Brain pericyte (primary cell): ENCODE measurements at regions not wholly inside any gene's neighbourhood (a gene's known extent, or its start where the extent isn't known, plus 50 kb on each side); places are given as distances from the start of the nearest gene placed in this dataset.

Source experiments
- DNase-seq: peaks from one replicate; pipeline ENCODE4 v3.0.0-alpha.2; 2012; ENCODE audit warnings: low read depth, low spot score

DNA sequence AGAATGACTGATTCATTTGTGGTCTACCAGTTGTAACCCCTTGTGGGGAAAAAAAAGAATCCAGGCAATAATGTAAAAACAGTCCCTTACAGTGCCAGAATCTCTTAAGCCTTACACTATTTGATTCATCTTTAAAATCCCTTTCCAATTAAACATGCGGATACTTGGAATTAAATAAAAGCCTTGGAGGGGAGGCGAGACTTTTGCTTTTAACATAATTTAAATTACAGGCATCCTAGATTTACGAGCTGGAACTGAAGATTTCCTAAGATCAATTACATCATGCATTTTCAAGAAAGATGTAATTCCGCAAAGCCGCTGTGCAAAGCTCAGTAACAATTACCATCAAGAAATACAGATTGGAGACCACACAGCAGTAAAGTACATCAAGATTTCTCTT lies 370.2 kb downstream of the MTRR start:
- DNase-seq, result no peak

DNA sequence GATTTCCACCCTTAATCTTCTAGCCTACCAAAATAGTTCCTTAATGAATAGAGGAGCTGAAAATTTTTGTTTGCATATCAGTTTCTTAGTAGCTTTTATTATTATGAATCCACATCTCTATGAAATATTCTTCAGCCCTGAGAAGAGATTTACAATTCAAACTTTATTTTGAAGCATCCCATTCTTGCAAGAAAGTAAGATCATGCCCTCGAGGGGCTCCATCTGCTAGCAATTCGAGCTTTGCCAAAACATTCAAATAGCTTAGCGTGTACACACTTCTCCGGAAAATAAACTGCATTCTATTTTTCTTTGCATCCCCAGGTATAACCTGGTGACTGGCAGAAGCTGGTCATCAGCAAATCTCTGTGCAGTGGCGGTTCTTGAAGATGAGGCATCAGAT lies 370.7 kb downstream of the MTRR start:
- DNase-seq, result no peak

DNA sequence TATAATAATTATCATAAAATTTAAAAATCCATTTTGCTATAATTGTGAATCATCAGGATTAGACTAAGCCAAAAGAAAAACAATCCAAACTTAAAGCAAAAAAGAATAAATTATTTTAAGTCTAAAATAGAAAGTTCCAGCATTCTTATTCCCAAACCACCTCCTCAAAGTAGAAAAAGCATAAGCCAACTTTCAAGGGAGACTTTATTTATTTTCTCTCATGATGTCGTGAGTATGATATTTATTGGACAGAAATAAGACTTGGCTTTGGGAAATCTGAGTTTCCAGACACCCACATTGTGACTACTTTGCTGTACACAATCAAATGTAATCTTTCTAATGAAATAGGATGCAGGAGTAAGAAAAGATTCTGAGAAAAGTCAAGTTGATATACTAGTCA lies 372.1 kb downstream of the MTRR start:
- DNase-seq, result no peak

DNA sequence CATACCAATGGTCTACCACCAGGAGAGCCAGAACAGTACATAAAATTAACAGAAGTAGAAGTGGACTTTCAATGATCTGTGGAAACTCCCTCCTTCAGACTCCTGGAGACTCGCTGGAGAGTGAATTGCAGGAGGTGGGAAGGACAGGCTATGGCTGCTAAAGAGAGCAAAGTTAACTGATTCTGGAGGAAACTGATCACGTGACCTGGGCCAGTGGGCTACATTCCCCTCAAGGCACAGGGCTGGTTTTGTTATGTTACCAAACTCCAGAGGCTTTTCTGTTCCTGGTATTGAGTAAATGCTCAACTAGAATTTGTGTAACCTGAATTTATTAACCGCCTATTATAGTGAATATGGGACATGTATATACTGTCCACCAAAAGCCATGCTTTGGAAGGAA lies 372.6 kb downstream of the MTRR start:
- no peak for DNase-seq

DNA sequence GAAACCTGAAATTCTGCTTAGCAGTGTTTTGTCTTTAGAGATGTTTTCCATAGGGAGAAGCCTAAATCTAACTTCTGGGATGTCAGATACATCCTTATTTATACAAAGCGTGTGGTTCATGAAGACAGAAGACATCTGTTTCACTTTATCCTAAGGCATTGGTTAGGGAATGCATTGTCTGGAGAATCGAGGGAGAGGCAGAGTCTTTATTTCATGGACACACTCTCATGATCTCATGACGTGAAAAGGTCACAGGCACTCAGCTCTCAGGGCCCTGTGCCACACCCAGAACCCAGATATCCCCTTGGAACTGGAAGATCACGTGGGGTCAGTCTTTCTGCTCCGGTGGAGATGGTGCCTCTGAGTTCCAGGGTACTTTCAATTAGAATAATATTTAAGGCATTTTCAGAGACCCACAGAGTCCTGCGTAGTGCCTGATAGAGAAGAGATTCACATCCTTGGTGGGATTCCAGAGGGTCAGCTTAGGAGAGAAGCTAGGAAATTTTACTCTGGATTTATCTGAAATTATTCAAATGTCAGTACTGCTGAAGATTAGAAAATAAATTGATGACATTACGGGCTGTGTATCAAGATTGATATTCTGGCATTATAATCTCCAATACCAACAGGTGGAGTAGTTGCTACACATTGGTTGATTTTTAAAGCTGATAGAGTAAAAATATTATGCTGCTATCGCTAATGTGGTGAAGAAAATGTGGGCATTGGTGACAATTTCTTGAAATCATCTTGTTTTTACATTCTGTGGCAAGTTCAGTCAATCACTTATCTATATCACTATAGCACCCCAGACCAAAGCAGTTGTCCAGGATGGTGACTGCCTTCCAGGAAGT lies 378.3 kb downstream of the MTRR start:
- no peak for DNase-seq

DNA sequence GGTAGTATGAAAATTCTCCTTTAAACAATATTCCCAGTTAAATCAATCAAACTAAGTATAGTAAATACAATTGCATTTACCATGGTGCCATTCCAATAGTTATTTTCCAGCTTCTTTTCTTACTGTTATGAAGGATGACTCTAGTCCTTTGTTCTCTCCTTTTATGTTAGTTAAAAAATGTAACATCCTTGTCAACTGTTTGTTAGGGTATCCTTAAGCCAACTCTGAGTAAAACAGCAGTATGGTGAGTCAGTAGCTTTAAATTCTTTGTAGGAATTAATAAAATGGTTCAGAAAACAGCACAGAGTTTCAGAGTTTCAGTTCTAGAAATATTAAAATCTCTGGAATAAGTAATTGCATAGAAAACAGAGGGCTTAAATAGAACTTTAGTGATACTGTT lies 384.4 kb downstream of the MTRR start:
- DNase-seq, result no peak

DNA sequence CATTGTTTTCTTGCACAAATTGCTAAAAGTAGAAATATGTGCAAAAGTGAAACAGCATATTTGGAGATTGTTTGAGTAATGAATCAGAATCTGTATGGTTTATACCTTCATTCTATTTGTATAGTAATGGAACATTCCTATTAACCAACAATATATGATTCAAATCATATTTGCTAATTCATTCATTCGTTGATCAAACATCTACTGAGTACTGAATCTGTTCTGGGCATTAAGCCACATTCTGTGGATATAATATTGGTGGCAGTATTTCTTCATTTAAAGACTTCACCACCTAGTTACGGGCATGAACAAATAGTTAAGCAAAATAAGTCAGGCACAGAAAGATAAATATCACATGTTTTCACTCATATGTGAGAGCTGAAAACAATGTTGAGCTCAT lies 385.7 kb downstream of the MTRR start:
- no peak for DNase-seq

DNA sequence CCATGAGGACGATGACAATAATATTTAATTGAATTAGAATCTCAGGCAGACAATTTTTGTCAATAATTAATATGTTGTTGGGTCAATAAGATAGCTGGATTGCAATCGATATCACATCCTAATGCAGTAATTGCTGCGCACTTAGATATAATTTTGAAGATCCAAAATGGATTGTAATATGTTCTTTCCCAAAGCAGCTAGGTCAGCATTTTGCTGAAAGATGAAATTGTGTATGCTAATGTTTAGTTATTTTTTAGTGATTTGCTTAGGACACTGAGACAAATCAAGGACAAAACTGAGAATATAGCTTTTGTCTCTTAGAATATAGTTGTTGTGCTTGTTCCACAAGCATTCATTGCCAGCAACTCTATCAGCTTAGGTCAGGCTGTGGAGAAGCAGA lies 389.9 kb downstream of the MTRR start:
- DNase-seq, result no peak

DNA sequence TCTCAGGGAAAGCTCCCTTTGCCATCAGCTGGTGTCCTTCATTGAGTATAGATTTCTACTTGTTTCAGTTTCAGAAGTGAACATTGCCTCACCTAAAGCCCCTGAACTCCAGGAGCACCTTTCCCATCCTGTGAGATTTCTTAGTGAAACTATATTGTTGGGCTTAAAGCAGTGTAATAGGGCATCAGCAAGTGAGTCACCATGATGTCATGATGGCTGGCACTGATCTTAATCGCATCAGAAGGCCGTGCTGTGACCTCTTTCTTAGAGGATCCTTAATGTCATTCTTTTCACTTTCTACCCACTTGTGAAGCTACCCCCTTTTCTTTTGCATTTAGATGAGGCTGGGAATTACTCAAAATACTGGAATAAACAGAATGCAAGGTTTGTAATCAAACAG lies 401.3 kb downstream of the MTRR start:
- no peak for DNase-seq

DNA sequence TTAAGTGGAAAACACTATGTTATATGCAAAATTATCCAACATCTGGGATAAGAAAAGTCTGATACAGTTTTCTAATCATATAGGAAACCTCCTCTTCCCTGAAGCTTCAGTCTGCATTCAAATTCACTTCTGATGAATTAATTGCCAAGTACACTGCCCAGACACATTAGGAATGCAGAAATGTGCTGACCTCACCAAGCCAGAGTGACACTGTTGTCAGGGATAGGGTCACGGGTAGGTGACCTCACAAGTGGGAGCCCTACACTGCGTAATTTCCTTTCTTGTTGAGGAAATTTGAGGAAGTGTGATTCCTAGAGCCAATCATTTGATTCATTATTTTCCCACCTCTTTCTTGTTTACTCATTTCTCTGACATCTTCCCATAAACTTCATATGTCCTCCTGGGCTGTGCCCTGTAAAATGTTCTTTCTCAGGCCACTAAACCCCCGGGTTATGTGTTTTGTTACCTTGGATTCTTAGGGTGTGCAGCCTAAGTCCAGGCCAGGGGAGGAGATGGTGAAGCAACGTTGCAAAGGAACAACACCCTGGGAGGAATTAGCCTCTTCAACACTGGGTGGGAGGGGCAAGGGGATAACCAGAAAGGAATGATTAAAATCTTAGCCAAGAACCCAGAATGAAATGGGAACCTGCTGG lies 411.9 kb downstream of the MTRR start:
- no peak for DNase-seq

DNA sequence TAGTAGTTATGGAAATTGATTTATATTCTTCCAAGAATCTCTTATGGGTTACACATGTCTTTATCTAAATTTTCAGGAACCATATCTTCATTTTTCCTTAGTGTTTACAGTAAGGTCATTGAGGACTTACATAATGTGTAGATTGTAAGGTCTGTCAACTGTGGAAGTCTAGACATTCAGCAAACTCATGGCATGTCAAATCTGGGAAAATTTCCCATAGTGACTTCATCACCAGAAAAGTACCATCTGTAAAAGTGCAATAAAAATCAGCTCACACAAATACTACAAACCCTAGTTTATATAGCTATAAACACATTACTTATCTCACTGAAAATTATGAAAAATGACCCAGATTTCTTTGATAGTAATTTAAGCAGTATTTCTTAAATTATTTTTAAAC lies 419.4 kb downstream of the MTRR start:
- no peak for DNase-seq

DNA sequence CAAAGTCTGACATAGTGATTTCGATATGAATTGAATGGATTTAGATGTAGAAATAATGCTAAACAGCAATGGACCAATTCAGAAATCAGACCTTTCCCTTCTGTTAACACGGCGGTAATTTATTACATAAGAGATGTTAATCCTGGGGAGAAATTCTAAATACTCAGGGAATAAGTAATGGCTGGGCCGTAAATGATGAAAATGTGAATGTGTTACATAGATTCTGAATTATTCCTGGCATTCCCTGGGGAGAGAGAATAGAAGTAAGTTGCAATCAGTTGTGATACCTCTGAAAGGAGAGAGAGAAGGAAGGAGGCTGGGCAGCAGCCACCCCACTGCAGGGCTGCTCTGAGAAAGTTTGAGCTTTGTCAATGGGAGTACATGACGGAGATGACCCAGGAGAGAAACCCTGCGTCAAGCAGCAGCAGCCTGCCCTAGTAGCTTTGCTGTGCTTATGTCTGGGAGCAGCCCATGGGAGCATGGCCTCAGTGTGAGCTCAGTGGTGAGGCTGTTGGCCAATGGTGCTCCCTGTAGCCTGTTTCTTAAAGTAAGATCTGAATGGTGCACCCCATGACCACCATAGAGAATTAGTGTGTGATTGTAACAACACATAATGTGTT lies 420.1 kb downstream of the MTRR start:
- DNase-seq, result no peak

DNA sequence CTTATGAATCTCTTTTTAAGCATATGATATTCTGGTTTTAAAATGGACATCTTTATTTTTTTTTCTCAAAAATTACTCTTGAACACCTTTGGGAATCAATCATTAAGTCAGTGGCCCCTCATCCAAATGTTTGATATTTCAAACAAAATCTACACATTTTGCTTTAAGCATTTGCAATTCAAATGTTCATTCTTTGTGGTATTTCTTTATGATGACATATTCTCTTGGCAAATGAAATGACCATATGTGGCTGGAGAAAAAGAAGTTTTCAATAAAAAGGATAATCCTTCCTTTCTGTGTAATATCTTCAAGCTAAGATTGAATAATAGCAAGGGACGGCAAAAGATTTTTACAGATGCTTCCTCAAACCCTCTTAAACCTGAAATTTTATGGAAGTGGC lies 420.8 kb downstream of the MTRR start:
- DNase-seq, result no peak

DNA sequence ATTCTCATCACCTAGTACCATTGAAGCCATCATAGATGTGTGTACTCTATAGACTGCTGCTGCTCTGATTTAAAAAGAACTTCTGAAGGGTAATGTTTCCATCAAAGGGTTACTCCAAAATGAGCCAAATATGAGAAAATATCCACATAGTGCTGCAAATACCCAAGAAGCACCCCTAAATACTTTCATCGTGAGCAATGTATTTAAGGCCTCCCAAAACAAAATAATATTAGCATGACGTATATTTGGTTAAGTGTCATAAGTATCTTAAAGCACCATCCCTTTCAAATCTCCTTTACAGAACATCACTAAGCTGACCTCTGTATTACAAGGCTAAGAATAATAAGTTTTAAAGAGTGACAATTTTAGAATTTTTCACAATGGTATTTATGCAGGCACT lies 421.8 kb downstream of the MTRR start:
- DNase-seq, result no peak

DNA sequence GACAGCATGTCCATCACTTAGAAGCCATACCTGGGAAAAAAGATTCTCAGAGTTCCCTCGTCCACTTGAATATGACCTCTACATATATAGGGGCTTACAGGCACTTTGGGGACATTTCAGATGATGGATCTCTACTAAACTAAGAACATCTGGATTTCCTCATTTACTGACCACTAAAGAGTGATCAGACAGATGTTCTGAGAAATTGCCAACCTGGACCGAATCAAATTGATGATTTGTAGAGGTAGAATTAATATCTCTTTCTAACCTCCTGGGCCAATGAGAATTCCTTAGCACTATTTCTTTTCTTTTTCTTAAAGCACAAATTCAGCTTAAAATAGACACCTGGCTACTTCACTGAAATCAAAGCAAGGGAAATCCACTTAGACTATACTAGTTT lies 422.7 kb downstream of the MTRR start:
- DNase-seq, result no peak

DNA sequence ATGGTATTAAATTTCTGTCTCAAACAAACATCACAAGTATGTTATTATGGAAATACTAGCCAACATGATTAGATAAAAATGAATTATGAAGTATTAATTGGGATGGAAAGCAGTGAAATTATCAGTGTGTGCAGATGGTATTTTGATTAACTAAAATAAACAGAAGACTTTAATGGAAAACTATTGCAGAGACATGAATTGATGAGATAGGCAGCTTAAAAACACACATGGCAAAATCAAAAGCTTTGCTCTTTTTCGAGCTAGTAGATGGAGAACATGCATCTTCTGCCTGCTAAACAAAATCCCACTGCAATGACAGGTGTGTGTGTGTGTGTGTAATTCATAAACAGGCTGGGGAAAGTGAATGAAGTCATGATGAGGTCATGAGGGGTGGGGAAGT lies 426.2 kb downstream of the MTRR start:
- DNase-seq, result no peak

DNA sequence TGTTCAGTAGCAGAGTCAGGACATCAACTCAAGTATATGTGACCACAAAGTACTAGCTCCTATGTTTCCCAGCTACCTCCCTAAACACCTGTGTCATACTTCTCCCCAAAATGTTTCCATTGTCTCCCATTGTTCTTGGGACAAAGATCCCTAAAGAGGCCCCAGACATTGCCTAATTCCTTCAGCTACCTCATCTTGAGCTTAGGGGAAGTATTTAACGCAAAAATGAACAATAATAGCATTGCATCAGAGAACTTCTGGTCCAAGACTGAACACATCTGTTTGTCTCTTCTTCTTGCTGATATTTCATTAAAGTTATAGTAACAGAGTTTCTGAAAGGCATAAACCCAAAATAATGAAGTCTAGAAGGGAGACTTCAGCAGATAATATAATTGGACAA lies 430.8 kb downstream of the MTRR start:
- no peak for DNase-seq

DNA sequence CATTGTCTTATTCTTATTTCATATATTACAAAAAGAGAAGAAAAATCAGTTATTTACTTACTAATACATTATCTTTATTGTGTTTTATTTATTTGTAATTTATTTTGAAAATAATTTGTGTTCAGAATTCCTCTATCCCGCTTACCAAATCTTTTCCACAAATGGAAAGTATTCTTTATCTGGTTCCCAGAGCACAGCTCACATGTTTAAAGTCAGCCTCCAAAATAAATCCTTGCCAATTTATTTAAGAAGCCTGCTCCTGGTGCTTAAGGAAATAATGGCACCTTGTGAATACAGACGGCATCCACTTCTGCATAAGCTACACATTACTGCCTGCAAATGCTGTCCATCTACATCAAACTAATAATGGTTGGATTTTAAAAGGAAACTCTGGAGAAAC lies 435.4 kb downstream of the MTRR start:
- no peak for DNase-seq

DNA sequence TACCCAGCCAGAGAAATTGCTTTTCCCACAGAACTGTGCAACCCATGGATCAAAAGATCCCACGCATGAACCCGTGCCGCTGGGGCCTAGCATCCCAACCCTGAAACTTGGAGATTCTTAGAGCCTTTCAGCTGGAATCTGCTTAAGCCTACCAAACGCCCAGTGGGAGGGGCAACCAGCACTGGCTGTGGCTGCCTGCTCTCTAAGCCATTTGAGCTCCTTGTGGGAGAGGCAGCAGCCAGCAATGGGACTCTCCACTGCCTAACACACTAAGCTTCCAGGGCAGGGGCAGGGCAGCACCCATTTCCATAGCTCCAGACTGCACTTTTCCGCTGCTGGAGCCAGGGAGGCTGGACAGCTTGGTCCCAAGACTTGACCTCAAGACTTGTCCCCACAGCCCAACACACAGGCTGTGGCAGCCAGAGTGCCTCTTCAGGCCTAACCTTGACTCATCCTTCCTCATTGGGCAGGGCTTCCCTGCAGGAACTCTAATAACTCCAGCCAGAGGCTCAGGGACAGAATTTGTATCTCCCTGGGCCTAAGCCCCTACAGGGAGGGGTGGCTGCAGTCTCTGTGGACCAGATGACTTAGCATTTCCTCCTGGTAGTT lies 437.4 kb downstream of the MTRR start:
- DNase-seq, result no peak

DNA sequence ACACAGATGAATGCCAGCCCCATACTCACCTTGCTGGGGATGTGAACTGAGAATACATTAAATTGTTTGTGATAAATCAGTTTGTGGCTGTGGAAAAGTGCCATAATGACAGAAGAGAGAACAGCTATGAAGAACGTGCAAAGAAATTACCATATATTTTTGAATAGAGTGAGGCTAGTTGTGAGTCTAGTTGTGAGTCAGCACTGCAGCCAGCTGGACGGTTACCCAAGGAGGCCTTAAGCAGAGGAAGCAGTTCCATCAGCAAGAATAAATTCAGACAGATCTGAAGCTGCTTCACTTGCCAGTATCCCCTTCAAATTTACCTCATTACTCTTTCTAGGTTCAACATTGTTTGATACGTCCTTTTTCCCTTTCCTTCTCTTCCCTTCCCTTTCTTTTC lies 446.0 kb downstream of the MTRR start:
- no peak for DNase-seq

DNA sequence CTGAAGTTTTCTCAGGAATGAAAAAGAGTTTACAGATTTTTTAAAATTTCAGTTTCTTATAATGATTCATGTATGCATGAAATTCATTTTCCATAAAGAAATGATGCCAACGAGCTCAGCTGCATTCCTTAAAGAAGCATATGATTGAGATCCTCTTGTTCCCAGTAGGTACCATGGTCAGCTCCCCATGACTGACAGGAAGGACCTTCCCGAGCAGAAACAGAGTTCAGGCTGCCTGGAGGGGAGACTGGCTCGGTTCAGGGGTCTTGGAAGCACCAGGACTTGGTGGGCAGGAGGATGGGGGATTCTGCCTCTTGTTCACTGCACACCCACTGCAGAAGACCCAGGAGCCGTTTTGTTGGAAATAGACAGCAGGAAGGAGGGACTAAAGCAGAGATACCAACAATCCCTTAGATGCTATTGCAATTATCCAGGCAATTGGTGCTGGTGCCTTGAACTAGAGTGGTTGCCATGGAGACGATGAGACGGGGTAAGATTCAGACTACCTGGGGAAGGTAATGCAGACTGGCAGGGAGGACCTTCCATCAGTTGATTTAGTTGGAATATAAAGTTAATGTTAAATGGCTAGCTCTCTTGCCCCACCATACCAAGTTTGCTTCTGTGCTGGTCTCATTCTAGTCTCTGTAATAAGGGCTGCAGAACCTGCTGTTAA lies 447.8 kb downstream of the MTRR start:
- DNase-seq, result no peak

DNA sequence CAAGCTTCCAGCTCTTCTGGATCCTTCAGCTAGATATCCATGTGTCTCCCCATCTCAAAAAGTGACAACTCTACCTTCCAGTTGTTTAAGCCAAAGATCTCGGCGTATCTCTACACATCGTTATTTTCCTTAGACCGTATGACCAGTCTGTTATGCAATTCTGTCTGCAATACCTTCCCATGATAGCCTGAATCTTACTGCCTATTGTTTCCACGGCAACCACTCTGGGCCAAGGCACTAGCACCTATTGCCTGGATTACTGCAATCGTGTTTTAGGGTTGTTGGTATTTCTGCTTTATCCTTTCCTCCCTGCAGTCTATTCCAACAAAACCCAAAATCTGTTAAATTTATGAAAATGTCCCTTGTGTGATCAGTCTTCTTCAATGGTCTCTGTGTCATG lies 448.4 kb downstream of the MTRR start:
- no peak for DNase-seq
